Activated naive CD4-positive, alpha-beta T cell treated with anti-CD3 and anti-CD28 coated beads, Interleukin-2, amount 50 U/mL, for 72 hours (primary cell): ENCODE measurements at regions not wholly inside any gene's neighbourhood (a gene's known extent, or its start where the extent isn't known, plus 50 kb on each side); places are given as distances from the start of the nearest gene placed in this dataset.
"Not testable (repeated sequence)": the region's sequence is repeated elsewhere in the genome, so short reads cannot be mapped to it uniquely, and the experiment has no call there.

Source experiments
- ATAC-seq, 2 donors: fragments of 150-1000 bp; cut with Tn5 transposase; 2 replicates each; pipeline ENCODE4 v1.10.0; 2021; ENCODE audit warnings: mild to moderate bottlenecking in 2 of 2, moderate library complexity in 2 of 2
- DNase-seq, 2 donors: peaks; one replicate each; pipeline ENCODE4 v3.0.0; 2021 to 2022; ENCODE audit warnings: low spot score in 2 of 2
- H3K27ac Mint-ChIP-seq, 2 donors: one replicate each; pipeline ENCODE4 v1.8.0; 2022; ENCODE audit warnings: mild to moderate bottlenecking in 2 of 2, mixed read lengths in 2 of 2
- H3K36me3 Mint-ChIP-seq, 2 donors: one replicate each; pipeline ENCODE4 v1.8.0; 2022; ENCODE audit warnings: mixed read lengths in 2 of 2
- H3K9me3 Mint-ChIP-seq, 2 donors: one replicate each; pipeline ENCODE4 v1.8.0; 2022; ENCODE audit warnings: mixed read lengths in 2 of 2

GRCh38 chr5:125467222-125467621, 720.8 kb upstream of the ZNF608 start:
- H3K27ac Mint-ChIP-seq: no peak overlapping the region
- peaks cover 0 to 15% of the 10 kb centered on the region in 2 donors for H3K9me3 Mint-ChIP-seq
- H3K36me3 Mint-ChIP-seq: no peaks in the 10 kb centered on the region
- no peak for DNase-seq
- ATAC-seq: no peak

GRCh38 chr5:125470280-125470902, 724.0 kb upstream of the ZNF608 start:
- H3K36me3 Mint-ChIP-seq: no peaks in the 10 kb centered on the region

DNA sequence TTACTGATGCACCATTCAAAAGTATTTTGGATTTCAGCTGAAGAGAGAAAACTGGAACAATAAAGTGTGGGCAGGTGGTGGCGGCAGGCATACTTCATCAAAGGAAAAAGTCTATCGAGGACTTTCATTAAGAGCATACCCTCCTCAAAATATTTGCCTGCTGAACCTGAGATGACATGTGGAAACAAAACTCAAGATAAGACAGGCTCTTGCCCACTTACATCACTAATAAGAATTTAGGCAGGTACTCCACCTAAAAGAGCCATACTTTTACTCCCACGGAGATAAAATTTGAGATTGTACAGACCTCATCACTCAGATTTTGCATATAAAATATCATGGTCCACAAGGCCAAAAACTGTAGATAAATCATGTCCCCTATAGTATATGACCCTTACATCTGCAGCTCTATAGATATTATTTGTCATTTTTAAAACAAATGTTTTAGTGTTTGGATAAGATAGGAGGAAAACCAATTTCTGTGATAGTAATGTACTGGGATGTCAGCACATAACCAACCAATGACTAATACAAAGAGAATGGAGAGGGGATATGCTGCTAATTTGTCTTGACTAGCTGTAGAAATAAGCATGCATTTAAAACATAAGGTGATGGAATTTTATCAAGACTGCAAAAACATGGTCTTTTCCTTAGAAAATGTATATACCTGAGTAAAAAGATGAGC, 730.6 kb upstream of the ZNF608 start:
- peaks cover 0 to 14% of the 10 kb centered on the region in 2 donors for H3K9me3 Mint-ChIP-seq
- ATAC-seq (no peak), DNase-seq (no peak)
- no peak overlapping the region for H3K27ac Mint-ChIP-seq
- H3K36me3 Mint-ChIP-seq: no peaks in the 10 kb centered on the region

More at GRCh38 chr5:125470280-125470902, 724.0 kb upstream of the ZNF608 start:
- ATAC-seq (no peak), DNase-seq (no peak)
- H3K9me3 Mint-ChIP-seq: peaks cover 3 to 4% of the 10 kb centered on the region in 2 donors
- H3K27ac Mint-ChIP-seq: no peak overlapping the region

- DNase-seq (no peak), ATAC-seq (no peak)
- Mint-ChIP-seq H3K9me3 (peaks cover 0 to 14% of the 10 kb centered on the region in 2 donors), H3K27ac (no peak overlapping the region), H3K36me3 (no peaks in the 10 kb centered on the region)
These were observed 731.1 kb upstream of the ZNF608 start for GRCh38 chr5:125477586-125477975.

DNA sequence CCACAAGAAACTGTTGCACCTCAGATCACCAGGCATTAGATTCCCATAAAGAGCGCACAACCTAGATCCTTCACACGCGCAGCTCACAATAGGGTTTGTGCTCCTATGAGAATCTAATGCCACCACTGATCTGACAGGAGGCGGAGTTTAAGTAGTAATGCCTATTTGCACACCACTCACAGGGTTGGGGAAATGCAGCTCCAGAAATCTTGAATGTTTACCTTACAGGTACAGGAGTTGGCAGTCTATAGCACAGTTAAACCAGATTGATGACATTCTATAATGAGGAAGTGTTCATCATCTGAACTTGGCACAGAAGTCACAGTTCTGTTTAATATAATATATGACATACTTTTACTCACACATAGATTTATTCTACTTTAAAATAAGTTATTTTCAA, 732.2 kb upstream of the ZNF608 start:
- H3K36me3 Mint-ChIP-seq: no peaks in the 10 kb centered on the region
- DNase-seq (no peak), ATAC-seq (no peak)
- peaks cover 0 to 14% of the 10 kb centered on the region in 2 donors for H3K9me3 Mint-ChIP-seq
- H3K27ac Mint-ChIP-seq: no peak overlapping the region

DNA sequence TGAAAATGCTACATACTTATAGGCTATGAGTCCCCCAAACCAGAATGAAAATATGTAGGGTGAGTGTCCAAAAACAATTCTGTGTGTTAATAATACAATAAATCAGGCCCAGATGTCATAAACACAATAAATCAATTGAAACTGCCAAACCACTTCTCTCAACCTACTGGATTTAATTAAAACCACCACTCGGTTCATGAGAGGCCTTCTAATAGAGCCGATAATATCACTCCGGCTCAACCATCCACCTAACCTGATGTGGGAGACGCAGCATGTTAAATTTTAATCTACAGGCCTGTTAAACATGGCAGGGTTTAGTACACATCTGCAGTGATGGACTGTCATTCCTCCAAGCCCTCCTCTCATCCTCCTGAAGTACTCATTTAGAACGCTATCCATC, 734.5 kb upstream of the ZNF608 start:
- peaks cover 0 to 9% of the 10 kb centered on the region in 2 donors for H3K9me3 Mint-ChIP-seq
- no peak for ATAC-seq
- no peak for DNase-seq

DNA sequence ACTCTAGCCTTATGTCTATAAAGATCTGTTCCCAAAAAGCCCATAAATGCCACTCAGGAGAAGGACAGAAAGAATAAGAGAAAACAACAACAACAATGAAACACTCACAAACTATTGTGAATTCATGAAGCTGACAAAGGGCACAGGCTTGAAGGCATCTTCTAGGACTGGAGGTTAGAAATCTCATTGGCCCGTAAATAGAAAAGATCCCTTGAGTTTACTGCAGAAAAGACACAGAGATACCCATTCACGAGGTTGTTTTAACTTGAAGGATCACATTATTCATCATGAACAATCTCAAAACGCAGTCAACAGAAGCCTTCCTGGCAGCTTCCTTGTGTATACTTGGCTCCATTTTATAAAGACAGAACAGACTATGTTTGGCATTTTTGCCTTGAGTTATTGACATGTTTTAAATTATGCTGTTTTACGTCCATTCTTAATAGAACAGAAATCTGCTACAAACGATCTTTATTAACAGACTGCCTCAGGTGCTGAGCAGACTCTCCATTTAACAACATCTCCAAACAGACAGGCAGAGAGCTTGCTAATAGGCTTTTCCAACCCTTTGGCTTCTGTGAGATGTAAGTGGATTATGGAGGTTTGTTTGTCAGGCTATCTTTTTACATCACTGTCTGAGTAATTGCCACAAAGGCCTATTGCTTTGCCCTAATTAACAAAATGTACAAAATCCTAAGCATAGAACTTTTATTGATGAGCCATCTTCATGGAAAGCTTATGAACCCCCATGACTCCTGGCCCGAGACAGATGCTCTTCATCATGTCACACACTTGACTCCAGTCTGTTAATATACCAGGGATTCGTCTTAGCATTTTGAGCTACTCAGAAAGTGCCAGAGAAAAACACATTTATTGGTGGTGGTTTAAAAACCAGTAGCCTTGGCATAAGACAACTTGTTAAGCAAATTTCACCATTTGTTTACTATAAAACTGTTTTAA, 735.3 kb upstream of the ZNF608 start:
- no peak for ATAC-seq
- Mint-ChIP-seq H3K27ac (no peak overlapping the region), H3K36me3 (no peaks in the 10 kb centered on the region)

More for the DNA sequence above, 734.5 kb upstream of the ZNF608 start:
- Mint-ChIP-seq H3K27ac (no peak overlapping the region), H3K36me3 (no peaks in the 10 kb centered on the region)

DNA sequence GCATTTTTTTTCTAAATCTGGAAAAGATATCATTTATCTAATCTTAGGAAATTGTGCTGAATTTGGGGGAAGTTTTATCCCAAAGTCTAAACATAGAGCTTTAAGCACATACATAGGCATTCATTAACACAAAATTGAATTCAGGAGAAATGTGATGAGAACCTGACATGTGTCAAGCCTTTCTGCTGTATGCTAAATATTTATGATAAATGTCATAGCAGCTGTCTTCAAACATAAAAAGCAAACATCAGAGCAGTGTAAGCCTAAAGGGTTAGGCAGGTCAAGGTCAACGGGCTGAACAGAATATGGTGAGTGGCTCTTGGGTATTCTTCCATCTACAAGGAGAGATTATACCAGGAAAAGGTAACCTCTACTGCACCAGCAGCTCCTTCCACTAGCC, 737.2 kb upstream of the ZNF608 start:
- Mint-ChIP-seq H3K27ac (no peak overlapping the region), H3K9me3 (peaks cover 2 to 13% of the 10 kb centered on the region in 2 donors), H3K36me3 (no peaks in the 10 kb centered on the region)
- DNase-seq (no peak), ATAC-seq (no peak)

More for the DNA sequence above, 735.3 kb upstream of the ZNF608 start:
- no peak for DNase-seq
- H3K9me3 Mint-ChIP-seq: peaks cover 2 to 12% of the 10 kb centered on the region in 2 donors

GRCh38 chr5:125484272-125484741, 737.9 kb upstream of the ZNF608 start:
- no peak overlapping the region for H3K27ac Mint-ChIP-seq
- DNase-seq (no peak), ATAC-seq (no peak)
- peaks cover 2 to 13% of the 10 kb centered on the region in 2 donors for H3K9me3 Mint-ChIP-seq
- H3K36me3 Mint-ChIP-seq: no peaks in the 10 kb centered on the region

GRCh38 chr5:125484742-125485641, 738.6 kb upstream of the ZNF608 start:
- no peak for DNase-seq
- no peaks in the 10 kb centered on the region for H3K36me3 Mint-ChIP-seq
- no peak for ATAC-seq
- H3K9me3 Mint-ChIP-seq: peaks cover 2 to 13% of the 10 kb centered on the region in 2 donors
- H3K27ac Mint-ChIP-seq: no peak overlapping the region

DNA sequence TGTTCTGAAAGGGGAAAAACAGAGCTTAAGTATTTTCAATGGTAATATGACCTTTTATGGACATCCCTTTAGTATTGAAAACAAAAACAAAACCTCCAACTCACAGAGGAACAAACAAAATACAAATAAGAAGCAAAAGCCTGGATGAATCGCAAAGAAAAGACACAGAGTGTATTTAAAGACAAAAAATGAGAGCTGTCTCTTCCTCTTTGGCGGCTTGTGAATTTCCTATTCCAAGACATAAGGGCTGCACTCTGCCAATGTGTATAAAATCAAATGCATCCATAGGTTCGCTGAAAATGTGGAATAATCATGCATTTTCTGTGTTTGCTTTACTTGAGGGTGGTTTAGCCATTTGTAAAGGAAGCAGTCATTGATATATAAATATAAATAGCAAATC, 739.3 kb upstream of the ZNF608 start:
- H3K36me3 Mint-ChIP-seq: no peaks in the 10 kb centered on the region
- peaks cover 2 to 8% of the 10 kb centered on the region in 2 donors for H3K9me3 Mint-ChIP-seq
- no peak for DNase-seq
- no peak overlapping the region for H3K27ac Mint-ChIP-seq
- ATAC-seq: no peak

GRCh38 chr5:125486634-125487033, 740.2 kb upstream of the ZNF608 start:
- DNase-seq (no peak), ATAC-seq (no peak)
- Mint-ChIP-seq H3K9me3 (peaks cover 2 to 4% of the 10 kb centered on the region in 2 donors), H3K36me3 (no peaks in the 10 kb centered on the region), H3K27ac (no peak overlapping the region)

DNA sequence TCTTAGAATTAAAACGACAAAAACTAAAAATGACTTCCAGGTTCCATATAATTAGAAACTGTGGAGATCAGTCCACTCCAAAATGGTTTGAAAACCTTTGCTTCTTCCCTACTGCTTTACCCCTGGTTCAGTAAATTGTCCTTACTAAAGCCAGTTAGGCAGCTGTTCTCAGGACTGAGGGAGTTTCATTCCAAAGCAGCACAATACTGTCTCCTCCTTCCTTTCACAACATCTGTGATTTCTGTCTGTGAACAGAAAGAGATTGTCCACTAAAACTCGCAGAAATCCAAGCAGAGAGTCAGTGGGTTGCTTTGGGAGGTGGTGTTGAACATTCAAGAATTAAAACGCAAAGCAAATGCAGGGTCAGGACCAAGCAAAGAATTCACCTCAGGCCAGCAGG, 740.8 kb upstream of the ZNF608 start:
- DNase-seq (no peak), ATAC-seq (no peak)
- Mint-ChIP-seq H3K9me3 (peaks cover 2 to 4% of the 10 kb centered on the region in 2 donors), H3K36me3 (no peaks in the 10 kb centered on the region), H3K27ac (no peak overlapping the region)

GRCh38 chr5:125487652-125488051, 741.2 kb upstream of the ZNF608 start:
- H3K9me3 Mint-ChIP-seq, ATAC-seq, H3K27ac Mint-ChIP-seq, H3K36me3 Mint-ChIP-seq, DNase-seq: not testable (repeated sequence)

GRCh38 chr5:125489146-125489545, 742.7 kb upstream of the ZNF608 start:
- H3K36me3 Mint-ChIP-seq: no peaks in the 10 kb centered on the region
- DNase-seq (no peak), ATAC-seq (no peak)
- no peak overlapping the region for H3K27ac Mint-ChIP-seq
- peaks cover 2 to 4% of the 10 kb centered on the region in 2 donors for H3K9me3 Mint-ChIP-seq

DNA sequence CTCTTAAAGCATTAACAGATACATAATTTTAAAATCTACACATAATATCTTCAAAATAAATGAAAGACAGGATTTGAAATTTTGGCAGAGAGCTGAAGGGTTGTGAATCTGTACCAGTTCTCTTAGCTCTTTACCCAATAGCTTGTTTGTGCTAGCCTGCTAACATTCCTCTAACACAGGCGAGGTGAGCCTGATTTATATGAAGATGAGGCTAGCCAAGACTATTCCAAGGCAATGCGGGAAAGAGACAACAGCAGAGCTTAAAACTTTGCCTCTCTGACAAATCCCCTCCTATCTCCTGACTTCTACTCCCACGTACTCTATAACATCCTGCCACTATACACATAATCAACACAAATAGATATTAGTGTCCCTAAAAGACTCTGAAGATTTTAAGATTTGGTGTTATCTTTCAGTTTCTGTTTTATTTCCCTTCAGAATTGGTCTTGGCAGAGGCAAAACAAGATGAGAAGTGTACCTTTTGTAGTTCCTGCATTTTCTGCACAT, 745.6 kb upstream of the ZNF608 start:
- H3K27ac Mint-ChIP-seq: no peak overlapping the region
- no peaks in the 10 kb centered on the region for H3K36me3 Mint-ChIP-seq
- ATAC-seq (no peak), DNase-seq (no peak)
- peaks cover 0 to 4% of the 10 kb centered on the region in 2 donors for H3K9me3 Mint-ChIP-seq
